K562 (cell line): ENCODE measurements at regions not wholly inside any gene's neighbourhood (a gene's known extent, or its start where the extent isn't known, plus 50 kb on each side); places are given as distances from the start of the nearest gene placed in this dataset.

Experiments
- ATAC-seq: fragments of 200-7000 bp; cut with Tn5 transposase; 3 replicates; pipeline ENCODE4 v1.9.1; 2020; ENCODE audit warnings: moderate library complexity
- BruUV-seq: library from RNA; stranded (reverse); fragments of 400-500 nt; replicated peaks from 2 replicates; lab custom pipeline; 2021; lab: Mats Ljungman, UMichigan
- CTCF ChIA-PET: fragments of 300-600 bp; formaldehyde crosslinking; extraction: SDS; loops from one replicate; lab custom pipeline; 2021; ENCODE audit warnings: low intra/inter-chr PET ratio; lab: Yijun Ruan, JAX
- POLR2A ChIA-PET: fragments of 300-600, 350-650 bp; sonication (Branson Sonifier 250); formaldehyde crosslinking; extraction: SDS; loops from one replicate; lab custom pipeline; 2021; ENCODE audit warnings: antibody characterized with exemption, inconsistent platforms; lab: Yijun Ruan, JAX
- DNase-seq, 4 experiments: peaks; one replicate each; pipeline versions ENCODE4 v3.0.0 to v3.0.0-alpha.2; 2011 to 2018; ENCODE audit warnings: low spot score in 3 of 4, mixed read lengths in 3 of 4; ENCODE audit errors: extremely low read depth in 1 of 4
- FAIRE-seq: peaks from 2 replicates; lab custom pipeline; 2011; peaks lifted over from hg19 to GRCh38; lab: Jason Lieb, UNC
- H2AFZ ChIP-seq: 2 replicates; pipeline ENCODE4 v1.6.0; 2011; ENCODE audit warnings: low read depth, low read length, control low read depth, inconsistent platforms
- H3K27ac ChIP-seq: fragments of 200-600 bp; 3 replicates; pipeline ENCODE4 v1.8.0; 2011; ENCODE audit warnings: low read depth, mild to moderate bottlenecking, control low read depth, inconsistent platforms, low read length, moderate library complexity, mixed read lengths; ENCODE audit errors: extremely low read depth
- H3K27me3 ChIP-seq, 2 experiments: fragments of 300-600 bp in 1 of 2; 2 replicates in 1 of 2; 3 replicates in 1 of 2; pipeline versions ENCODE4 v1.6.0 to v1.8.0; 2011; ENCODE audit warnings: inconsistent platforms in 2 of 2, low read length in 2 of 2, mild to moderate bottlenecking in 1 of 2, mixed read lengths in 1 of 2, moderate library complexity in 1 of 2; ENCODE audit not compliant: control insufficient read depth in 2 of 2, insufficient read depth in 2 of 2
- H3K36me3 ChIP-seq: fragments of 300-600 bp; 3 replicates; pipeline ENCODE4 v1.8.0; 2011; ENCODE audit warnings: mild to moderate bottlenecking, low read length, inconsistent platforms; ENCODE audit not compliant: control insufficient read depth, insufficient read depth
- H3K4me1 ChIP-seq, 2 experiments: fragments of 200-600 bp in 1 of 2; replicated peaks in 1 of 2; 2 replicates in 1 of 2; 3 replicates in 1 of 2; pipeline versions ENCODE4 v1.5.1 to v1.8.0; 2011; ENCODE audit warnings: inconsistent platforms in 2 of 2, low read length in 2 of 2, mild to moderate bottlenecking in 1 of 2, mixed read lengths in 1 of 2, moderate library complexity in 1 of 2; ENCODE audit not compliant: control insufficient read depth in 2 of 2, insufficient read depth in 2 of 2
- H3K4me2 ChIP-seq: 2 replicates; pipeline ENCODE4 v1.6.1; 2011; ENCODE audit warnings: low read length, control low read depth, inconsistent platforms, mixed read lengths; ENCODE audit not compliant: insufficient read depth
- H3K4me3 ChIP-seq: fragments of 200-600 bp; sonication (generic), shearing (Covaris generic); 2 replicates; pipeline ENCODE4 v1.5.1; 2016; ENCODE audit warnings: control low read depth, inconsistent platforms
- H3K79me2 ChIP-seq: fragments of 200-600 bp; 3 replicates; pipeline ENCODE4 v1.8.0; 2011; ENCODE audit warnings: low read length, inconsistent platforms; ENCODE audit not compliant: control insufficient read depth, insufficient read depth
- H3K9ac ChIP-seq, 2 experiments: 2 replicates each; pipeline versions ENCODE4 v1.6.0 to v1.6.1; 2011; ENCODE audit warnings: low read depth in 2 of 2, low read length in 2 of 2, control low read depth in 1 of 2, inconsistent platforms in 1 of 2, mild to moderate bottlenecking in 1 of 2, mixed read lengths in 1 of 2; ENCODE audit not compliant: insufficient read depth in 1 of 2
- H3K9me1 ChIP-seq: one replicate; pipeline ENCODE4 v1.6.0; 2011; ENCODE audit warnings: inconsistent platforms, mild to moderate bottlenecking, low read length, moderate library complexity; ENCODE audit not compliant: control insufficient read depth, insufficient read depth
- H3K9me3 ChIP-seq: replicated peaks from 2 replicates; pipeline ENCODE4 v1.5.1; 2011; ENCODE audit warnings: low read depth, low read length, inconsistent platforms; ENCODE audit not compliant: control insufficient read depth, insufficient read depth
- H4K20me1 ChIP-seq: replicated peaks from 2 replicates; pipeline ENCODE4 v1.6.1; 2011; ENCODE audit warnings: low read length, inconsistent platforms, mixed read lengths; ENCODE audit not compliant: control insufficient read depth, insufficient read depth
- MAFG ChIP-seq: fragments of 450-650 bp; conservative IDR thresholded peaks from 2 replicates; pipeline ENCODE4 v1.6.1; 2016; ENCODE audit warnings: missing genetic modification characterization, missing compliant biosample characterization
- PKNOX1 ChIP-seq: fragments of 450-650 bp; IDR thresholded peaks from 2 replicates; pipeline ENCODE4 v1.6.1; 2016
- SMAD4 ChIP-seq: fragments of 250-450 bp; sonication (Bioruptor Pico); conservative IDR thresholded peaks from 2 replicates; pipeline ENCODE4 v1.8.0; 2021; ENCODE audit warnings: inconsistent platforms, mild to moderate bottlenecking, moderate library complexity
- TEAD2 ChIP-seq: fragments of 450-650 bp; IDR thresholded peaks from 2 replicates; pipeline ENCODE4 v1.6.1; 2016; ENCODE audit warnings: missing genetic modification characterization, control low read depth, missing compliant biosample characterization
- ZC3H4 ChIP-seq: sonication (generic); formaldehyde crosslinking; IDR thresholded peaks from 2 replicates; pipeline ENCODE4 v1.9.0; 2021; ENCODE audit warnings: missing genetic modification reagents, borderline replicate concordance
- WGBS: fragments of 100-300 bp; shearing (Covaris generic); methylation state at CpG from one replicate; pipeline ENCODE4 v1.1.6; 2016; ENCODE audit warnings: low coverage, mixed read lengths; ENCODE audit not compliant: insufficient coverage; ENCODE audit errors: missing lambda C conversion rate; 5-methylcytosine and 5-hydroxymethylcytosine counted together
- in situ Hi-C: fragments of 300-500 bp; cut with MboI; formaldehyde crosslinking; loops from 4 replicates; pipeline ENCODE4 v1.15.0; 2018; ENCODE audit warnings: inconsistent platforms, mixed read lengths
- intact Hi-C: fragments of 100-400 bp; cut with micrococcal nuclease; formaldehyde crosslinking; loops from 2 replicates; pipeline ENCODE4 v1.14.2; 2022

GRCh38 chr12:116442946-116443345 is 116.2 kb upstream of the MAP1LC3B2 start:
- Histone ChIP-seq H3K36me3 (no peaks in the 10 kb centered on the region), H3K4me3 (no peak overlapping the region), H3K9me3 (no peaks in the 10 kb centered on the region), H3K4me2 (no peak overlapping the region), H3K9me1 (no peaks in the 10 kb centered on the region), H3K27me3 (no peaks in the 10 kb centered on the region), H4K20me1 (no peaks in the 10 kb centered on the region), H2AFZ (no peak overlapping the region), H3K79me2 (no peaks in the 10 kb centered on the region), H3K9ac (no peak overlapping the region), H3K27ac (no peak overlapping the region), H3K4me1 (peaks cover 7% of the 10 kb centered on the region in 2 experiments)
- WGBS, result 63% methylated on average over 3 of the region's 3 CpGs
- ChIA-PET CTCF (no interaction called here), POLR2A (interaction anchor here (0.5 to 1.5 kb wide), 2 partner anchors 12 to 132 kb away, joined by 4 to 5 read pairs; no protein-coding TSS in a partner anchor)
- no TSS peak for BruUV-seq
- in situ Hi-C loops (no loop called here), intact Hi-C loops (no loop called here)
- TF ChIP-seq ZC3H4 (CRISPR knock-in tag), result no peak
- TF ChIP-seq PKNOX1, result 0 out of 2 replicates have a peak, but pooled peaks have one; percentile 18
- no peak for TF ChIP-seq SMAD4 (CRISPR knock-in tag)
- TF ChIP-seq MAFG, result no peak
- TF ChIP-seq TEAD2 (tag), result no peak
- ATAC-seq (no peak), DNase-seq (no peak), FAIRE-seq (no peak)
